IPS DF 4.7 (cell line): ENCODE measurements at regions not wholly inside any gene's neighbourhood (a gene's known extent, or its start where the extent isn't known, plus 50 kb on each side); places are given as distances from the start of the nearest gene placed in this dataset.
"Not testable (repeated sequence)": the region's sequence is repeated elsewhere in the genome, so short reads cannot be mapped to it uniquely, and the experiment has no call there.

Source experiments
- DNase-seq: peaks from one replicate; pipeline ENCODE4 v3.0.0-alpha.2; 2013; ENCODE audit warnings: low spot score; ENCODE audit errors: extremely low read depth

DNA sequence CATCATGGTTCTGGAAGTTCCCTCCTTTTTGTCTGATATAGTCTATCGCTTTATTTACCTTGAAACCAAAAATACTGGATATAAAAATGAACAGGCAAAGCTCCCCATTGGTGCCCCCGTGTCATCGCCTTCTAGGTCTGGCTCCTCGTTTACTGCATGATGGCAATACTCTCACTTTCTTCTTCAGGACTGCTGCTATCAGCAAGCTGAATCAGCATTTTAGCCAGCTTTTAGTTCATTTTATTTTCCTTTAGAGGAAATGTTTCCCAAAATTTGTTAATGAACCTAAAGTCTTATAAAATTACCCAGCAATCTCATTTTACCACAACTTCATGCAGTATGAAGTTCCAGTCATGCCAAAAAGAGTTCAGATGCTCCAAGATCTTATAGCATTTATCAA lies 80.5 kb downstream of the ZIC3 start:
- no peak for DNase-seq

DNA sequence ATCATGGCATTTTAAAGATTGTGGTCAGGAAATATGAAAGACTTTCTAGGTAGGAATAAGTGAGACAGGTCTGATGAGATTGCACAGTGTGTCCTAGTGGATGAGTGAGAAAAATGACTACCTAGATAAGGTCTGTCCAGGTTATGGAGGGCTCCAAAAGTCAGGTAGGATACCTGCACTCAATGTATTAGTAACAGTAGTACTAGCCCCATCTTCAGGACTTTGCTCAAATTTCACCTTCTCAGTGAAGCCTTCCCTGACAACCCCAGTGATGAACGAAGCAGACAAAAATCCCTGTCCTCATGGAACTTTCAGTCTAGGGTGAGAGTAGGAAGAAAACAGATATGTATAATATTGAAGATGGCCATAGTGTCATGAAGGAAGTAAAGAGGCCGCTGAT lies 85.7 kb downstream of the ZIC3 start:
- no peak for DNase-seq

DNA sequence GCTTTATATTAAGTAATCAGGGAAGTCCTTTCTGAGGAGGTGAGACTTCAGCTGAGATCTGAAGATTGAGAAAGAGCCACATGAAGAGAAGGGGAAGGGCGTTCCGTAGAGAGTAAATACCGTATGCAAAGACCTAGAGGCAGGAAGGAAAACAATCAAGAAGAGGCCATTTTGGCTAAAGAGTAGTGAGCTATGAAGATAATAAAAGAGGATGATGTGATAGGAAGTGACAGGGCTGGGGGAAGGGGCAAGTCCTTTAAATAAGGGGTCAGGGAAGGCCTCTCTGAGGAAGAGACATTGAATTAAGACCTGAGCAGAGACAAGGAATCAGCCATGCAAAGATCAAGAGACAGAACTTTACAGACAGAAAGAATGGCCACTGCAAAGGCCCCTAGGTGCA lies 86.2 kb downstream of the ZIC3 start:
- DNase-seq: no peak

DNA sequence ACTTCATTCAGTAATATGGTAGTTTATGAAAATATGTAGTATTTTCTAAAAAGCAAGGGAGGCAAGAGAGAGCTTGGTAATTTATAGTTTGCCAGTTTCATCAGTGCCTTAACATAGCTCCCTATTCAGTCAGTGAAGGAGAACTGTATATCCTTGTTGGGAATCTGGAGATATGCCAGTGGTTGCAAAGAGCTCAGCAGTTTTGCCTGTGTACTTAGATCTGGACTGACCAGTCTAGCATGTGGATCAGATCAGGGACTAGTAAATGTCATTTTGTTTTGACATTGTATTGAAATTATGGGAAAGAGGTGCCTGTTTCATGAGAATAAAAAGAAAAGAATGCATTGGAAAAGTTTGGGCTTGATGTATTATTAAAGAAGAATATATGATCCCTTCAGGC lies 88.6 kb downstream of the ZIC3 start:
- DNase-seq: no peak

DNA sequence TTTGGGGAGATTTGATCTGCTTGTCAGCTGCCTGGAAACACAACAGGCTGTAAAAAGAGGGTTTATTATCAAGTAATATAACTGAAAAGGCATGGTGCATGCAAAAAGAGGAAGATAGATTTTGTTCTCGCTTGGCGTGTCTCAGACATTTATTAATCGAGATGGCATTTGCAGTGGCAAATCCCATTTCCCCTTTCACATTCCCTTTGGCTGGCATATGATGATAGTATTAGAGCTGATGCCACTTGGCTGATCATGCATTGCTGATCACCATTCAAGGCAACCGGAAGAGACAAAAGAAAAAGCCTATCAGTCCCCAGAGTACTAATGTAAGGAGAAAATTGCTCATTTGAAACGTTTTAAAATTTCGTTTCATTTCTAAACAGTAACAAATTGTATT lies 101.8 kb downstream of the ZIC3 start:
- no peak for DNase-seq

DNA sequence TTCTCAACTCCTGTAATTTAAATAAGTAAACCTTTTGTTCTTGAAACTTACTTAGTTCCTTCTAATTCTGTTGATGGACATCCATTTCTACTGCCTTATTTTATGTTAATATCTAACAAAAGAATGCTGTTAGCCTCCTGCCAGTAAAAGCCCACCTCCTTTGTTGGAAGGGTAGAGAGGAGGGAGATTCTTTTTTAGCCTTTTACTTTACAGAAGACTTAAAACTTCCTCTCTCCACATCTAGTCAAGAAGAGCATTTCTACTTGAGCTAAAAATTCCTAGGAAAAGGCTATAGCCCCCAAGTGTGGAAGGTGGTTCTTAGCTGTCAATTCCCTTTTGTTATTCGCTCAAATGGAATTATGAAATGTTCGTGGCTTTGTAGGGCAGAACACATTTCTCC lies 118.7 kb downstream of the ZIC3 start:
- no peak for DNase-seq

DNA sequence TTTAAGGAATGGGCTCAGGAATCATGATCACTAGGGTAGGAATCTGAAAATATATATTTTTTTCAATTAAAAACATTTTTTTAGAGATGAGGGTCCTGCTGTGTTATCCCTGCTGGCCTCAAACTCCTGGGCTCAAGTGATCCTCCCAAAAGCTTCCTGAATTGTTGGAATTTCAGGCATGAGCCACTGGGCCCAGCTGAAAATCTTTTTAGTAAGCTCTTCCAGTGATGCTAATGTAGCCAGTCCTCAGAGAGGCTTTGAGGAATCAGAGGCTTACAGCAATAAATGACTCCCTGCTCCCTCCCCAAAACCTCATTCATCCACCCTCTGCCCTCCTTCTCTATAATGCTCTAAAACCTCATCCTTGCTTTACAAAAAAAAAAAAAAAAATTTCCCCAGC lies 129.5 kb downstream of the ZIC3 start:
- DNase-seq: no peak

DNA sequence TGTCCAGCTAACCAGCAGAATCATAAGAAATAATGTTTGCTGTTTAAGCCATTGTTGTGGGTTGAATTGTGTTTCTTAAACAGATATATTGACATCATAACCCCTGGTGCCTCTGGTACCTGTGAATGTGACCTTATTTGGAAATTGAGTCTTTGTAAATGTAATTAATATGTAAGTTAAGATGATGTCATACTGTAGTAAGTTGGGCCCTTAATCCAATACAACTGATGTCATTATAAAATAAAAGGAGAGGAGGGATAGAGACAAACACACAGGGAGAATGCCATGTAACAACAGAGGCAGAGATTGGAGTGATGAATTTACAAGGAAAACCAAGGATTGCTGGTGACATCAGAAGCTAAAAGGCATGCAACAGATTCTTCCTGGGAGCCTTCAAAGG lies 141.4 kb downstream of the ZIC3 start:
- DNase-seq: no peak

DNA sequence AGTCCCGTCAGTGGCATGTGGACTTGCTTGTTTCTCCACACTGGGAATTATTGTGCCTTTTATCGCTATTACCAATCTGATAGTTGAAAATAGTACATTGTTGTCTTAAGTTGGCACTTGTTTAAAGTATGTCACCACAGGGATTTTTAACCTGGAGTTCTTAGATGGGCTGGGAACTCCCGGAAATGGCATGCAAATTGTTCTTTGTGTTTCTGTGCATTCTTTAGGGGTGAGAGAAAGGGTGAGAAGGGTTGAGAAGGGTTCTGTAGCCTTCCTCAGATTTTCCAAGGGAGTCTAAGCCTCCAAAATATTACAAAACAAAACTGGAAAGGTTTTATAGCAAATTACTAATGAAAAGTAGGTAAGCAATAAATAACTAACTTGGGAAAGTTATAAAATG lies 176.9 kb downstream of the ZIC3 start:
- no peak for DNase-seq

DNA sequence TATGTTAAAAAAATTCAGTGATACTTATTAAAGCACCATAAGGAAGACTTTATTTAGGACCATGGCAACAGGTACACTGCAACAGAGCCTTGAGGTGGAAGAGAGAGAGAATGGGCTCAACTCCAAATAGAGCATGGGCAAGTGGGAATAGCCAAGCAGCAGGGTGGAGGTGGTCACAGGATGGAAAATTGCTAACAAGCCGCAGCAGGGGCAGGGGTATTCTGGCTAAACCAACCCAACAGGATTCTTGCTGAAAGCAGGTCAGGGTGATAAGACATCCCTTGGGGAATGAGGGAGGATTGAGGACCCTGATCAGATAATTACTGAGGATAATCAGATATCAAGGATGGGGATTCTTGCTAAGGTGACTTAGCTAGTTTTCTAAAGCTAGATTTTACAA lies 177.5 kb downstream of the ZIC3 start:
- no peak for DNase-seq

DNA sequence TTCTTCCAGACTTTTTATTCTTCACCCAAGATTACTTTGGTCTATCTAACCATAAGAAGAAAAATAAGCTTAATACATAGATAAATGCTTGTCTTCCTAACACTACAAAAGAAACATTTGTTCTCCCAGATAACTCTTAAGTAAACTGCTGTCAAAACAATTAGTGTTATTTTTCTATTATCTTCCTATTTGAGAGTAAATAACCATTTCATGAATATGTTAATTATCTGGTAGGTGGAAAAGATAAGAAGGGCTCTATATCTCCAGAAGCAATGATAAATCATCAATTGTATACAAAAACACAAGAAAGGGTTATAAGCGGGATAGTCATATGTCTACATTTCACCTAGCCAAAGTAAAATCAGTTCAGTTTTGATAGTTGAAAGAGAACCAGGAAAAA lies 180.4 kb downstream of the ZIC3 start:
- DNase-seq: no peak

DNA sequence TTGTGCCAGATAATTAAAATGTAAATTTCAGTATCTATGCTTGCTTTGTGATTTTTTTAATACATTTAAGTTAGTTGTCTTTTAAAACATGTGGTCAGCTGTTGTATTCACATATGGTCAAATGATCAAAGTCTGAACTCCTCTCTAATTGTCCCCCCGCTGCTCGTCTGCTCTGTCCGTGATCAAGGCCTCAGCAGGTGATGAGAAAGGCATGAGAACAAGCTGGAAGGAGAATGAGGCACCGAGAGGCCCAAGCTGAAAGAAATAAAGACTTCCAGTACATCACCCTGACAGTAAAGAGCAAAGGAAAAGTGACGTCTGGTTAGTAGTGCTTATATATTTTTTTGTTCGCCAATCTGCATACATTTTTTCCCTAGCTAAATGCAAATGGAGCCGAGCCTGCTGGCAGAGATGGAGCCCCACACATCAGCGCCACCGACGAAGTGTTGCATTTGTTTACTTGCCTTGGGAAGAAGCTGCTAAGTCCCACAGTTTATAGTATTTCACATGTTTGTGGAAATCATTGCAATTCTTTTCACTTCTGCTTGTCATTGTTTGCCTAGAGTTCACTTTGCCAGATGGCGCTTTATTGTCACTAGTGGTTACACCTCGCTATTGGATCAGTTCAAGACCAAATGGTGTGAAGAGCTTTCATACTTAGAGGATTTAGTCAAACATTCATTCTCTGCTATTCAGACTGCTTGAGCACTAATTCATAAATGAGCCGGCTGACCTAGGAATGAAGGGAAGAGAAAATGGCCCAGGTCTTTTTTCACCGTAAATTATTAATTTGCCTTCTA lies 181.5 kb downstream of the ZIC3 start:
- no peak for DNase-seq

DNA sequence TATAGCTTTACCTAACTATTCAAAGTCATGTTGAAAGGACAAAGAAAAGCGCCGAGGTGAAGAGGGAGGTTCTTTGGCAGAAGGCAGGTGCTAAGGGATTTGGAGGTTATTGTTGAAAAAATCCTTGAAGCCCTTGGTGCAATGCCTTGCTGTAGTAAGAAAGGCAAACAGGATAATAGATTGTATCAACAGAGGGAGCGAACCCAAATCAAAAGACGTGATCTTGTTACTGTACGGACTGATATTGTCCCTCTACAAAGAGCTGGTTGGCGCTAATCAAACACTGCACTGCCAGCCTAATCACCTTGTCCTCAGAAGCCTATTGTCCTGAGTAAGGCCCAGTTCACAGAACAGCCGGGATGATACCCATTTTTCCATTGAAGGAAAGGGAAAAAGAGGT lies 182.9 kb downstream of the ZIC3 start:
- DNase-seq: no peak

DNA sequence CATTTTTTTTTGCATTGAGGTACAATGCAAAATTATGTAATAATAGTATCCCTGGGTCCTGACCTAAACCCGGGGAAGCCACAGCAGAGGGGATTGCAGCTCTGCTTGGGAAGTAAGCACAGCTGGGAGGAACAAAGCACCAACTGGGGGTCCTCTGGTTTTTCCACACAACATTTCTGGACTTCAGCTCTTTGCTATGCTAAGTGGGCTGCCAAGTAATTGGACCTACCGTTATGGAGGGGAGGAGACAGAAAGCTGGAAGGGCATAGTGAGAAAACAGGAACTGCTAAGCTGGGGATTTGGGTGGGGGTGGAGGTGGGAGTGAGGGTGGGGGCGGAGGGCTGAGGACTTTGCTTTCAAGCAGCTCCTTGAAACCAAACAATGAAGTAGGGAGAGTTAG lies 183.3 kb downstream of the ZIC3 start:
- DNase-seq: no peak

DNA sequence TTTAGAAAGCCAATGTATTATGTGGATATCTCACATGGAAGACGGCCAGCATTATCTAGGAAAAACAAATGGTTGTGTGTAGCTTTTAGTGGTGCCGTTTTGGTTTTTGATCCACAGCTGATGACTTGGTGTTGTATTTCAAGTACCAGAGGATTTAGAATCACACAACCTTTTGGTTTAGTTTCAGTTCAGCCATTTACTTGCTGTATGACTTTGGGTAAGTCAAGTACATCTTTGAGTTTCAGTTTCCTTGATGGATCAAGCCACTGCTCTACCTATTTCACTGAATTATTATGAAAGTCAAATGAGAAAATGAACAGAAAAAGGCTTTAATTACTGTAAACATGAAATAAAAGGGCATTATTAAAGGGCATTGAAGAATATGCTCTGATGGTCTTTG lies 205.6 kb downstream of the ZIC3 start:
- DNase-seq: no peak

DNA sequence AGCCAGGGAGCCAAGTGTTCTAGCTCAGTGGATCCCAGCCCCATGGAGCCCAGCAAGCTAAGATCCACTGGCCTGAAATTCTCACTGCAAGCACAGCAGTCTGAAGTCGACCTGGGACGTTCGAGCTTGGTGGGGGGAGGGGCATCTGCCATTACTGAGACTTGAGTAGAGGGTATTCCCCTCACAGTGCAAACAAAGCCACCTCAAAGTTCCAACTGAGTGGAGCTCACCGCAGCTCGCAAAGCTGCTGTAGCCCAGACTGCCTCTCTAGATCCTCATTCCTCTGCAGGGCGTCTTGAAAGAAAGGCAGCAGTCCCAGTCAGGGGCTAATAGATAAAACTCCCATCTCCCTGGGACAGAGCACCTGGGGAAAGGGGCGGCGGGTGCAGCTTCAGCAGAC lies 226.3 kb downstream of the ZIC3 start:
- no peak for DNase-seq

DNA sequence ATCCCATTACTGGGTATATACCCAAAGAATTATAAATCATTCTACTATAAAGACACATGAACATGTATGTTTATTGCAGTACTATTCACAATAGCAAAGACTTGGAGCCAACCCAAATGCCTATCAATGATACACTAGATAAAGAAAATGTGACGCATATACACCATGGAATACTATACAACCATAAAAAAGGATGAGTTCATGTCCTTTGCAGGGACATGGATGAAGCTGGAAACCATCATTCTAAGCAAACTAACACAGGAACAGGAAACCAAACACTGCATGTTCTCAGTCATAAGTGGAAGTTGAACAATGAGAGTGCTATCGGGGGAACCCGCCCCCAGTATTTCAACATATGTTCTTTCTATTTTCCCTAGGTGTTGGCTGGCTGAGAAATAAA lies 232.0 kb downstream of the ZIC3 start:
- not testable (repeated sequence) for DNase-seq

DNA sequence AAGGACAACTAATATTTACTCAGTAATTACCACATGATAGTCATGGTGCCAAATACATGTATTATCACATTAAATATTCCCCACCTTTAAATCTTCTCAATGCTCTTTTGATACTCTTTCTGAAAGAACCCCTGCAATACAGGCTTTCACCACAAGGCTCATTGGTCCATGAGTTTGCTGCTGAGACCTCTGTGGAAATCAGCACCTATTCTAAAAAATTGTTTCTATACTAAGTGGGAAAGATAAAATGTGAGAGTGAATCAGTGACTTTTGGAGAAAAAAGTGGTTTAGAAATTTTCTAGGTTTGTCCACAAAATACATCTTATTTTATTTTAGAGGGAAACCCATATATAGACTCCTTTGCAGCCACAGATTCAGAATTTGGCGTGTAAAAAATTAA lies 257.3 kb downstream of the ZIC3 start:
- no peak for DNase-seq

DNA sequence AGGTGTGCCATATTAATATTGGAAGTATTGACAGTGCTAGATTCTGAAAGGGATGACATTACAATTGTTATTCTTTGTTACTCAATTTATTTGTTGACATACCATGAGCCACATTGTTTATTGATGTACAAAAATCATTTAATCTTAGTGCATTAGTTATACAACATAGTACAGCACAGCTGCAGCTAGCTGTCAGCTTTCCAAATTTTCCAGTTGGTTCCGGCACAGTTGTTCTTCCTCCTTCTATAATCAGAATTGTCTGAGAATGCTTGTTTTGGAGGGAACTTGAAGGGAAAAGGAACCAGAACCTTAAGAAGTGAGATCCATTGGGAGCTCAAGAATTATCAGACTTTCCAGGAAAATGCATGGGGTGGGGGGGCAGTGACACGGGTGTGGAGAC lies 281.4 kb downstream of the ZIC3 start:
- DNase-seq: no peak

DNA sequence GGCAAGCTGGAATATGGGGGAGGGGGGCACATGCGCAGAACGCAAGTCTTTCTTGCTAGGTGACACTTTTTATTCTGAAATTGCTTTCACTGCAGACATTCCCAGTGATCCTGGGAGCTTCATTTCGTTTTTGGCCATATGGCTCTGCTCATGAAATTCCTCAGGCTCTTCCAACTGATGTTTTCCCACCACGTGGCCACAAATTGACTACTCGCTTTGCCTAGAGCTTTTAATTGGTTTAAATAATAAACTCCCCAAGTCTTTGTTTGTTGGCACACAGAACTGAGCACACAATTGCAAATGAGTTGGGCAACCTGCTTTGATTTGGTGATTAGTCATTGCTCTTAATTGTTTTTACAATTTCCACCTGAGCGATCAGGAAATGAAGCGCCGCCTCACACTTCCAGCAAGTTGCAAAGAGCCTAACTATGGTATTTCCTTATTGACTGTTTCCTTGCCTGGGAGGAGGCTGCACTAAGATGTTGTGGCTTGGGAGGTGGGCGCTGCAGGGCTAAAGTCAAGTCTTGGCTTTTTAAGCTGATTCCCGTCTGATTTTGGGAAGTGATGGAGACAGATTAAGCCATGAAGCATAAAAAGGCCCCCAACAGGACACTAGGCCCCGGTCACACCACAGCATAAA lies 282.5 kb downstream of the ZIC3 start:
- no peak for DNase-seq

DNA sequence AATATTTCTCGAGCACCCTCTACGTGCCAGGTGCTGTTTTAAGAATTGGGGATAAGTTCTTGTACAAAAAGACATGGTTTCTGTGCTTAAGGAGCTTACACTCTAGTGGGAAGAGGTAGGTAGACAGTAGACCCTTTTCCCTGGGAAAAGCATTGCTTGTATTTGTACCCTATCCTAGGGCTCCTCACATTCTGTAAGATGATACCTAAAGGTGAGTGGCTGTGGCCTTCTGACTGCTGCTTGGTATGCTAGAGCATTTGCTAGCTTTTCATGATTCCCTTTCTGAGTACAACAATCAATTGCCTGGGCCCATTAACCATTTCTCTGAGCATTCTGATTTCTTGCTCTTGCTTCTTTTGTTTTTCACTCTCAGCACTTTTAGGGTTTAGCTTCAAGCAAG lies 286.6 kb downstream of the ZIC3 start:
- no peak for DNase-seq

DNA sequence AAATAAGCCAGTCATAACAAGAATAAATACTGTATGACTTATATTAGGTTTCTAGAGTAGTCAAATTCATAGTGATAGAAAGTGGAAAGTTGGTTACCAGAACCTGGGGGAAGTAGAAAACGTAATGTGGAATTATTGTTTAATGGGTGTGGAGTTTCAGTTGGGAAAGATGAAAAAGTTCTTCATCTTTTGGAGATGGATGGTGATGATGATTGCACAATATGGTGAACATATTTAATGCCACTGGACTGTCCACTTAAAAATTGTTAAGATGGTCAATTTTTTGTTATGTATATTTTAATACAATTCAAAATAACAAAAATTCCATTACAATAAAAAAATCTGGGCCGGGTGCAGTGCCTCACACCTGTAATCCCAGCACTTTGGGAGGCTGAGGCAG lies 289.6 kb downstream of the ZIC3 start:
- no peak for DNase-seq

DNA sequence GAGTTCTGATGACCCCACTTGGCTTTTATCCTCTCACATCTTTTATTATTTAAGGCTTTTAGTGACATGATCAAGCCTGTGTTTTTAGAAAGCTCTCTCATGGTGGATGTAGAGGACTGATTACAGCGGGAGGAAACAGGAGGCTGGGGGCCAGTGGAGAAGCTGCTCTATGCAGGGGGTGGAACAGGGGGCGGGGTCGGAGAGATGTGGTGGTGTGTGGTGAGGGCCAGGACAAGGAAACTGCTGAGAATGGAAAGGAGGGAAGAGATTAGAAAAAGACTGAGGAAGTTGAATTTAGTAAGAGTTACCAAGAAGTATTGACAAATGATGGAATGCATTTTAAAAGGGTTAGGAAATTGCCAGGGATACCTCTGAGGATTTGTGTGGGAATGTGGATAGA lies 292.2 kb downstream of the ZIC3 start:
- no peak for DNase-seq
